GM23338 (cell line): ENCODE measurements at regions not wholly inside any gene's neighbourhood (a gene's known extent, or its start where the extent isn't known, plus 50 kb on each side); places are given as distances from the start of the nearest gene placed in this dataset.

ENCODE experiments used
- ATAC-seq: fragments of 200-7000 bp; cut with Tn5 transposase; 3 replicates; pipeline ENCODE4 v1.9.1; 2020
- DNase-seq: peaks from one replicate; pipeline ENCODE4 v3.0.0-alpha.2; 2015; ENCODE audit warnings: low spot score
- H2AFZ ChIP-seq: fragments of 200-600 bp; sonication (generic); 2 replicates; pipeline ENCODE4 v1.8.0; 2016; ENCODE audit warnings: antibody characterized with exemption, mild to moderate bottlenecking, moderate library complexity
- H3F3A ChIP-seq: fragments of 200-600 bp; sonication (generic); replicated peaks from 2 replicates; pipeline ENCODE4 v1.8.0; 2017; ENCODE audit warnings: antibody characterized with exemption, mixed run types, low read depth
- H3K27ac ChIP-seq: fragments of 200-600 bp; sonication (generic); 2 replicates; pipeline ENCODE4 v1.6.1; 2016; ENCODE audit warnings: low read depth
- H3K27me3 ChIP-seq: fragments of 200-600 bp; sonication (generic); 2 replicates; pipeline ENCODE4 v1.8.0; 2016; ENCODE audit warnings: mild to moderate bottlenecking, mixed run types, moderate library complexity; ENCODE audit not compliant: insufficient read depth
- H3K36me3 ChIP-seq: fragments of 200-600 bp; sonication (generic); 2 replicates; pipeline ENCODE4 v1.8.0; 2016; ENCODE audit warnings: mild to moderate bottlenecking; ENCODE audit not compliant: insufficient read depth
- H3K4me1 ChIP-seq: fragments of 200-600 bp; sonication (generic); 2 replicates; pipeline ENCODE4 v1.8.0; 2016; ENCODE audit warnings: mild to moderate bottlenecking, moderate library complexity; ENCODE audit not compliant: insufficient read depth
- H3K4me2 ChIP-seq: fragments of 200-600 bp; sonication (generic); 2 replicates; pipeline ENCODE4 v1.7.1; 2017; ENCODE audit warnings: mixed run types
- H3K4me3 ChIP-seq: fragments of 200-600 bp; sonication (generic); 2 replicates; pipeline ENCODE4 v1.6.1; 2016; ENCODE audit warnings: mixed run types
- H3K79me2 ChIP-seq: fragments of 200-600 bp; sonication (generic); replicated peaks from 2 replicates; pipeline ENCODE4 v1.8.0; 2017; ENCODE audit warnings: mild to moderate bottlenecking; ENCODE audit not compliant: insufficient read depth
- H3K9me2 ChIP-seq: fragments of 200-600 bp; sonication (generic); 2 replicates; pipeline ENCODE4 v1.8.0; 2017; ENCODE audit not compliant: insufficient read depth
- H4K20me1 ChIP-seq: fragments of 200-600 bp; sonication (generic); replicated peaks from 2 replicates; pipeline ENCODE4 v1.8.0; 2017; ENCODE audit warnings: mild to moderate bottlenecking; ENCODE audit not compliant: insufficient read depth
- H3K27ac Mint-ChIP-seq: 2 replicates; pipeline ENCODE4 v1.8.0; 2020; ENCODE audit warnings: inconsistent platforms, mild to moderate bottlenecking, moderate library complexity, mixed read lengths
- H3K27me3 Mint-ChIP-seq: 3 replicates; pipeline ENCODE4 v1.8.0; 2022; ENCODE audit warnings: low read depth, mild to moderate bottlenecking, moderate library complexity, mixed read lengths, inconsistent platforms; ENCODE audit not compliant: insufficient read depth, poor library complexity
- H3K36me3 Mint-ChIP-seq: 3 replicates; pipeline ENCODE4 v1.8.0; 2021; ENCODE audit warnings: low read depth, mild to moderate bottlenecking, inconsistent platforms, moderate library complexity, mixed read lengths
- H3K4me1 Mint-ChIP-seq: 3 replicates; pipeline ENCODE4 v1.8.0; 2020; ENCODE audit warnings: mild to moderate bottlenecking, inconsistent platforms, mixed read lengths
- H3K4me3 Mint-ChIP-seq: 3 replicates; pipeline ENCODE4 v1.8.0; 2021; ENCODE audit warnings: moderate library complexity, mild to moderate bottlenecking, inconsistent platforms, mixed read lengths
- H3K9me3 Mint-ChIP-seq: 3 replicates; pipeline ENCODE4 v1.8.0; 2020; ENCODE audit warnings: moderate library complexity, mild to moderate bottlenecking, inconsistent platforms, mixed read lengths
- CREB1 ChIP-seq: fragments of 250-450 bp; sonication (Bioruptor Pico); IDR thresholded peaks from 2 replicates; pipeline ENCODE4 v1.5.0; 2020; ENCODE audit warnings: low read depth, mild to moderate bottlenecking, moderate library complexity
- EZH2 ChIP-seq: fragments of 200-600 bp; sonication (generic); IDR thresholded peaks from one replicate; pipeline ENCODE4 v1.8.0; 2017; ENCODE audit warnings: antibody characterized with exemption, mild to moderate bottlenecking, low read depth; ENCODE audit not compliant: unreplicated experiment
- EZH2phosphoT487 ChIP-seq: fragments of 200-600 bp; sonication (generic); IDR thresholded peaks from one replicate; pipeline ENCODE4 v1.8.1; 2018; ENCODE audit warnings: antibody characterized with exemption; ENCODE audit not compliant: unreplicated experiment
- JUNB ChIP-seq: IDR thresholded peaks from one replicate; pipeline ENCODE4 v1.6.1; 2016; ENCODE audit warnings: antibody characterized with exemption; ENCODE audit not compliant: unreplicated experiment
- NANOG ChIP-seq: IDR thresholded peaks from 2 replicates; pipeline ENCODE4 v1.6.1; 2016; ENCODE audit warnings: antibody characterized with exemption, borderline replicate concordance
- POLR2AphosphoS5 ChIP-seq: IDR thresholded peaks from 2 replicates; pipeline ENCODE4 v1.6.1; 2016; ENCODE audit warnings: antibody characterized with exemption, low read depth
- STAT1 ChIP-seq: IDR thresholded peaks from one replicate; pipeline ENCODE4 v1.6.1; 2016; ENCODE audit warnings: antibody characterized with exemption; ENCODE audit not compliant: unreplicated experiment
- ZNF114 ChIP-seq: fragments of 250-450 bp; sonication (Bioruptor Pico); IDR thresholded peaks from 2 replicates; pipeline ENCODE4 v1.5.0; 2020; ENCODE audit warnings: mild to moderate bottlenecking, moderate library complexity
- ZNF331 ChIP-seq: fragments of 250-450 bp; sonication (Bioruptor Pico); IDR thresholded peaks from 2 replicates; pipeline ENCODE4 v1.5.0; 2020; ENCODE audit warnings: low read depth, mild to moderate bottlenecking, moderate library complexity
- TF ChIP-seq, protein P1 (sequence below), 2 experiments: fragments of 200-600 bp in 1 of 2; sonication (generic) in 1 of 2; conservative IDR thresholded peaks; 2 replicates each; pipeline versions ENCODE4 v1.5.1 to v1.6.1; 2016 to 2017; ENCODE audit warnings: antibody characterized with exemption in 2 of 2, low read depth in 2 of 2, mild to moderate bottlenecking in 2 of 2, moderate library complexity in 1 of 2
- TF ChIP-seq, protein P2 (sequence below): IDR thresholded peaks from 2 replicates; pipeline ENCODE4 v1.6.1; 2016; ENCODE audit warnings: antibody characterized with exemption
- TF ChIP-seq, protein P3 (sequence below): IDR thresholded peaks from one replicate; pipeline ENCODE4 v1.6.1; 2018; ENCODE audit warnings: antibody characterized with exemption; ENCODE audit not compliant: unreplicated experiment
- TF ChIP-seq, protein P4 (sequence below): fragments of 250-450 bp; sonication (Bioruptor Pico); IDR thresholded peaks from 2 replicates; pipeline ENCODE4 v1.5.0; 2020; ENCODE audit warnings: mild to moderate bottlenecking, moderate library complexity

DNA sequence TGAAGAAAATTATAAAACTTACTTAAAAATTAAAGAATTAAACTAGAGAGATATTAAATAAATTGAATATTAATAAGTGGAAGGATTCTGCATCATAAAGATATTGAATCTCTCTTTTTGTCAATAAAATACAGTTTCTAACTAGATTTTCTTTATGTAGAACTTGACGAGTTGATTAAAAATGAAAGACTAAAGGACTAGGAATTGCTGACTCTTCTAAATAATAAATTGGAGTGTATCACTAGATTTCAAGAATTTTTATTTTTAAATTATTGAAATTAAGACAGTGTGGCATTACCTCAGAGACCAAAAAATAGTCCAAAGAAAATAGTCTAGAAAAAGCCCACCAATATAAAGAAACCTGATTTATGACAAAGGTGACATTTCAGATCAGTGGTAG lies 492.4 kb downstream of the CETN3 start:
- H3K4me3 ChIP-seq: no peak overlapping the region
- Mint-ChIP-seq H3K27ac (no peak overlapping the region), H3K4me3 (no peak overlapping the region), H3K4me1 (no peaks in the 10 kb centered on the region), H3K9me3 (no peaks in the 10 kb centered on the region), H3K36me3 (no peaks in the 10 kb centered on the region), H3K27me3 (no peaks in the 10 kb centered on the region)
- DNase-seq (no peak), ATAC-seq (no peak)
- no peaks in the 10 kb centered on the region for H3K27me3 ChIP-seq
- no peak overlapping the region for H2AFZ ChIP-seq
- no peaks in the 10 kb centered on the region for H4K20me1 ChIP-seq
- no peaks in the 10 kb centered on the region for H3K36me3 ChIP-seq
- H3K79me2 ChIP-seq: no peaks in the 10 kb centered on the region
- H3K4me1 ChIP-seq: no peaks in the 10 kb centered on the region
- H3K4me2 ChIP-seq: no peak overlapping the region
- peaks cover 5% of the 10 kb centered on the region; the same call in 1 of the 2 replicates for H3K9me2 ChIP-seq
- no peak overlapping the region for H3K27ac ChIP-seq
- no peaks in the 10 kb centered on the region for H3F3A ChIP-seq
- no peak for TF ChIP-seq STAT1
- TF ChIP-seq, protein P1, sequence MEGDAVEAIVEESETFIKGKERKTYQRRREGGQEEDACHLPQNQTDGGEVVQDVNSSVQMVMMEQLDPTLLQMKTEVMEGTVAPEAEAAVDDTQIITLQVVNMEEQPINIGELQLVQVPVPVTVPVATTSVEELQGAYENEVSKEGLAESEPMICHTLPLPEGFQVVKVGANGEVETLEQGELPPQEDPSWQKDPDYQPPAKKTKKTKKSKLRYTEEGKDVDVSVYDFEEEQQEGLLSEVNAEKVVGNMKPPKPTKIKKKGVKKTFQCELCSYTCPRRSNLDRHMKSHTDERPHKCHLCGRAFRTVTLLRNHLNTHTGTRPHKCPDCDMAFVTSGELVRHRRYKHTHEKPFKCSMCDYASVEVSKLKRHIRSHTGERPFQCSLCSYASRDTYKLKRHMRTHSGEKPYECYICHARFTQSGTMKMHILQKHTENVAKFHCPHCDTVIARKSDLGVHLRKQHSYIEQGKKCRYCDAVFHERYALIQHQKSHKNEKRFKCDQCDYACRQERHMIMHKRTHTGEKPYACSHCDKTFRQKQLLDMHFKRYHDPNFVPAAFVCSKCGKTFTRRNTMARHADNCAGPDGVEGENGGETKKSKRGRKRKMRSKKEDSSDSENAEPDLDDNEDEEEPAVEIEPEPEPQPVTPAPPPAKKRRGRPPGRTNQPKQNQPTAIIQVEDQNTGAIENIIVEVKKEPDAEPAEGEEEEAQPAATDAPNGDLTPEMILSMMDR (conservative IDR thresholded peaks at IDR 0.05; ENCODE audit: low read depth in 2 of 2): no peak
- TF ChIP-seq CREB1 (CRISPR knock-in tag): no peak
- TF ChIP-seq, protein P2, sequence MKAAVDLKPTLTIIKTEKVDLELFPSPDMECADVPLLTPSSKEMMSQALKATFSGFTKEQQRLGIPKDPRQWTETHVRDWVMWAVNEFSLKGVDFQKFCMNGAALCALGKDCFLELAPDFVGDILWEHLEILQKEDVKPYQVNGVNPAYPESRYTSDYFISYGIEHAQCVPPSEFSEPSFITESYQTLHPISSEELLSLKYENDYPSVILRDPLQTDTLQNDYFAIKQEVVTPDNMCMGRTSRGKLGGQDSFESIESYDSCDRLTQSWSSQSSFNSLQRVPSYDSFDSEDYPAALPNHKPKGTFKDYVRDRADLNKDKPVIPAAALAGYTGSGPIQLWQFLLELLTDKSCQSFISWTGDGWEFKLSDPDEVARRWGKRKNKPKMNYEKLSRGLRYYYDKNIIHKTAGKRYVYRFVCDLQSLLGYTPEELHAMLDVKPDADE: no peak
- TF ChIP-seq, protein P3, sequence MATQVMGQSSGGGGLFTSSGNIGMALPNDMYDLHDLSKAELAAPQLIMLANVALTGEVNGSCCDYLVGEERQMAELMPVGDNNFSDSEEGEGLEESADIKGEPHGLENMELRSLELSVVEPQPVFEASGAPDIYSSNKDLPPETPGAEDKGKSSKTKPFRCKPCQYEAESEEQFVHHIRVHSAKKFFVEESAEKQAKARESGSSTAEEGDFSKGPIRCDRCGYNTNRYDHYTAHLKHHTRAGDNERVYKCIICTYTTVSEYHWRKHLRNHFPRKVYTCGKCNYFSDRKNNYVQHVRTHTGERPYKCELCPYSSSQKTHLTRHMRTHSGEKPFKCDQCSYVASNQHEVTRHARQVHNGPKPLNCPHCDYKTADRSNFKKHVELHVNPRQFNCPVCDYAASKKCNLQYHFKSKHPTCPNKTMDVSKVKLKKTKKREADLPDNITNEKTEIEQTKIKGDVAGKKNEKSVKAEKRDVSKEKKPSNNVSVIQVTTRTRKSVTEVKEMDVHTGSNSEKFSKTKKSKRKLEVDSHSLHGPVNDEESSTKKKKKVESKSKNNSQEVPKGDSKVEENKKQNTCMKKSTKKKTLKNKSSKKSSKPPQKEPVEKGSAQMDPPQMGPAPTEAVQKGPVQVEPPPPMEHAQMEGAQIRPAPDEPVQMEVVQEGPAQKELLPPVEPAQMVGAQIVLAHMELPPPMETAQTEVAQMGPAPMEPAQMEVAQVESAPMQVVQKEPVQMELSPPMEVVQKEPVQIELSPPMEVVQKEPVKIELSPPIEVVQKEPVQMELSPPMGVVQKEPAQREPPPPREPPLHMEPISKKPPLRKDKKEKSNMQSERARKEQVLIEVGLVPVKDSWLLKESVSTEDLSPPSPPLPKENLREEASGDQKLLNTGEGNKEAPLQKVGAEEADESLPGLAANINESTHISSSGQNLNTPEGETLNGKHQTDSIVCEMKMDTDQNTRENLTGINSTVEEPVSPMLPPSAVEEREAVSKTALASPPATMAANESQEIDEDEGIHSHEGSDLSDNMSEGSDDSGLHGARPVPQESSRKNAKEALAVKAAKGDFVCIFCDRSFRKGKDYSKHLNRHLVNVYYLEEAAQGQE: no peak
- no peak for TF ChIP-seq JUNB
- no peak for TF ChIP-seq ZNF331 (CRISPR knock-in tag)
- no peak for TF ChIP-seq EZH2
- TF ChIP-seq, protein P4, sequence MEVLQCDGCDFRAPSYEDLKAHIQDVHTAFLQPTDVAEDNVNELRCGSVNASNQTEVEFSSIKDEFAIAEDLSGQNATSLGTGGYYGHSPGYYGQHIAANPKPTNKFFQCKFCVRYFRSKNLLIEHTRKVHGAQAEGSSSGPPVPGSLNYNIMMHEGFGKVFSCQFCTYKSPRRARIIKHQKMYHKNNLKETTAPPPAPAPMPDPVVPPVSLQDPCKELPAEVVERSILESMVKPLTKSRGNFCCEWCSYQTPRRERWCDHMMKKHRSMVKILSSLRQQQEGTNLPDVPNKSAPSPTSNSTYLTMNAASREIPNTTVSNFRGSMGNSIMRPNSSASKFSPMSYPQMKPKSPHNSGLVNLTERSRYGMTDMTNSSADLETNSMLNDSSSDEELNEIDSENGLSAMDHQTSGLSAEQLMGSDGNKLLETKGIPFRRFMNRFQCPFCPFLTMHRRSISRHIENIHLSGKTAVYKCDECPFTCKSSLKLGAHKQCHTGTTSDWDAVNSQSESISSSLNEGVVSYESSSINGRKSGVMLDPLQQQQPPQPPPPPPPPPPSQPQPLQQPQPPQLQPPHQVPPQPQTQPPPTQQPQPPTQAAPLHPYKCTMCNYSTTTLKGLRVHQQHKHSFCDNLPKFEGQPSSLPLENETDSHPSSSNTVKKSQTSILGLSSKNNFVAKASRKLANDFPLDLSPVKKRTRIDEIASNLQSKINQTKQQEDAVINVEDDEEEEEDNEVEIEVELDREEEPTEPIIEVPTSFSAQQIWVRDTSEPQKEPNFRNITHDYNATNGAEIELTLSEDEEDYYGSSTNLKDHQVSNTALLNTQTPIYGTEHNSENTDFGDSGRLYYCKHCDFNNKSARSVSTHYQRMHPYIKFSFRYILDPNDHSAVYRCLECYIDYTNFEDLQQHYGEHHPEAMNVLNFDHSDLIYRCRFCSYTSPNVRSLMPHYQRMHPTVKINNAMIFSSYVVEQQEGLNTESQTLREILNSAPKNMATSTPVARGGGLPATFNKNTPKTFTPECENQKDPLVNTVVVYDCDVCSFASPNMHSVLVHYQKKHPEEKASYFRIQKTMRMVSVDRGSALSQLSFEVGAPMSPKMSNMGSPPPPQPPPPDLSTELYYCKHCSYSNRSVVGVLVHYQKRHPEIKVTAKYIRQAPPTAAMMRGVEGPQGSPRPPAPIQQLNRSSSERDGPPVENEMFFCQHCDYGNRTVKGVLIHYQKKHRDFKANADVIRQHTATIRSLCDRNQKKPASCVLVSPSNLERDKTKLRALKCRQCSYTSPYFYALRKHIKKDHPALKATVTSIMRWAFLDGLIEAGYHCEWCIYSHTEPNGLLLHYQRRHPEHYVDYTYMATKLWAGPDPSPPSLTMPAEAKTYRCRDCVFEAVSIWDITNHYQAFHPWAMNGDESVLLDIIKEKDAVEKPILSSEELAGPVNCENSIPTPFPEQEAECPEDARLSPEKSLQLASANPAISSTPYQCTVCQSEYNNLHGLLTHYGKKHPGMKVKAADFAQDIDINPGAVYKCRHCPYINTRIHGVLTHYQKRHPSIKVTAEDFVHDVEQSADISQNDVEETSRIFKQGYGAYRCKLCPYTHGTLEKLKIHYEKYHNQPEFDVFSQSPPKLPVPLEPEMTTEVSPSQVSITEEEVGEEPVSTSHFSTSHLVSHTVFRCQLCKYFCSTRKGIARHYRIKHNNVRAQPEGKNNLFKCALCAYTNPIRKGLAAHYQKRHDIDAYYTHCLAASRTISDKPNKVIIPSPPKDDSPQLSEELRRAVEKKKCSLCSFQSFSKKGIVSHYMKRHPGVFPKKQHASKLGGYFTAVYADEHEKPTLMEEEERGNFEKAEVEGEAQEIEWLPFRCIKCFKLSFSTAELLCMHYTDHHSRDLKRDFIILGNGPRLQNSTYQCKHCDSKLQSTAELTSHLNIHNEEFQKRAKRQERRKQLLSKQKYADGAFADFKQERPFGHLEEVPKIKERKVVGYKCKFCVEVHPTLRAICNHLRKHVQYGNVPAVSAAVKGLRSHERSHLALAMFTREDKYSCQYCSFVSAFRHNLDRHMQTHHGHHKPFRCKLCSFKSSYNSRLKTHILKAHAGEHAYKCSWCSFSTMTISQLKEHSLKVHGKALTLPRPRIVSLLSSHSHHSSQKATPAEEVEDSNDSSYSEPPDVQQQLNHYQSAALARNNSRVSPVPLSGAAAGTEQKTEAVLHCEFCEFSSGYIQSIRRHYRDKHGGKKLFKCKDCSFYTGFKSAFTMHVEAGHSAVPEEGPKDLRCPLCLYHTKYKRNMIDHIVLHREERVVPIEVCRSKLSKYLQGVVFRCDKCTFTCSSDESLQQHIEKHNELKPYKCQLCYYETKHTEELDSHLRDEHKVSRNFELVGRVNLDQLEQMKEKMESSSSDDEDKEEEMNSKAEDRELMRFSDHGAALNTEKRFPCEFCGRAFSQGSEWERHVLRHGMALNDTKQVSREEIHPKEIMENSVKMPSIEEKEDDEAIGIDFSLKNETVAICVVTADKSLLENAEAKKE (CRISPR knock-in tag): no peak
- no peak for TF ChIP-seq EZH2phosphoT487
- no peak for TF ChIP-seq ZNF114 (CRISPR knock-in tag)
- TF ChIP-seq POLR2AphosphoS5: no peak
- no peak for TF ChIP-seq NANOG
